MM.1S (cell line): ENCODE measurements at regions not wholly inside any gene's neighbourhood (a gene's known extent, or its start where the extent isn't known, plus 50 kb on each side); places are given as distances from the start of the nearest gene placed in this dataset.

Source experiments
- EZH2 ChIP-seq: fragments of 300-600 bp; sonication (generic); optimal IDR thresholded peaks from 2 replicates; pipeline ENCODE3; 2017; ENCODE audit warnings: low read depth, mild to moderate bottlenecking, antibody characterized with exemption, low read length, mixed read lengths
- EZH2phosphoT487 ChIP-seq: fragments of 300-600 bp; sonication (generic); IDR thresholded peaks from 2 replicates; pipeline ENCODE4 v1.6.1; 2018; ENCODE audit warnings: antibody characterized with exemption, low read length
- TF ChIP-seq, protein P1 (sequence below): fragments of 300-600 bp; sonication (generic); IDR thresholded peaks from 2 replicates; pipeline ENCODE4 v1.5.1; 2016; ENCODE audit warnings: antibody characterized with exemption, low read length, mixed read lengths

- TF ChIP-seq, protein P1, sequence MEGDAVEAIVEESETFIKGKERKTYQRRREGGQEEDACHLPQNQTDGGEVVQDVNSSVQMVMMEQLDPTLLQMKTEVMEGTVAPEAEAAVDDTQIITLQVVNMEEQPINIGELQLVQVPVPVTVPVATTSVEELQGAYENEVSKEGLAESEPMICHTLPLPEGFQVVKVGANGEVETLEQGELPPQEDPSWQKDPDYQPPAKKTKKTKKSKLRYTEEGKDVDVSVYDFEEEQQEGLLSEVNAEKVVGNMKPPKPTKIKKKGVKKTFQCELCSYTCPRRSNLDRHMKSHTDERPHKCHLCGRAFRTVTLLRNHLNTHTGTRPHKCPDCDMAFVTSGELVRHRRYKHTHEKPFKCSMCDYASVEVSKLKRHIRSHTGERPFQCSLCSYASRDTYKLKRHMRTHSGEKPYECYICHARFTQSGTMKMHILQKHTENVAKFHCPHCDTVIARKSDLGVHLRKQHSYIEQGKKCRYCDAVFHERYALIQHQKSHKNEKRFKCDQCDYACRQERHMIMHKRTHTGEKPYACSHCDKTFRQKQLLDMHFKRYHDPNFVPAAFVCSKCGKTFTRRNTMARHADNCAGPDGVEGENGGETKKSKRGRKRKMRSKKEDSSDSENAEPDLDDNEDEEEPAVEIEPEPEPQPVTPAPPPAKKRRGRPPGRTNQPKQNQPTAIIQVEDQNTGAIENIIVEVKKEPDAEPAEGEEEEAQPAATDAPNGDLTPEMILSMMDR, result no peak
- TF ChIP-seq EZH2phosphoT487 (no peak), EZH2 (no peak)
Observed at GRCh38 chr10:2392145-2392812, 655.0 kb upstream of the ADARB2 start.
